NCI-H748 treated with DMSO at 0.1 percent for 48 hours (cell line): ENCODE measurements at regions not wholly inside any gene's neighbourhood (a gene's known extent, or its start where the extent isn't known, plus 50 kb on each side); places are given as distances from the start of the nearest gene placed in this dataset.
A peak's percentile ranks its signal among the peaks of the same experiment; 100 is the strongest.
"Not testable (repeated sequence)": the region's sequence is repeated elsewhere in the genome, so short reads cannot be mapped to it uniquely, and the experiment has no call there.

ENCODE experiments used
- DNase-seq: peaks from one replicate; lab custom pipeline; 2025; lab: John Stamatoyannopoulos, UW

GRCh38 chr1:163571950-163572349 lies 250.2 kb downstream of the NUF2 start:
- DNase-seq: no peak

DNA sequence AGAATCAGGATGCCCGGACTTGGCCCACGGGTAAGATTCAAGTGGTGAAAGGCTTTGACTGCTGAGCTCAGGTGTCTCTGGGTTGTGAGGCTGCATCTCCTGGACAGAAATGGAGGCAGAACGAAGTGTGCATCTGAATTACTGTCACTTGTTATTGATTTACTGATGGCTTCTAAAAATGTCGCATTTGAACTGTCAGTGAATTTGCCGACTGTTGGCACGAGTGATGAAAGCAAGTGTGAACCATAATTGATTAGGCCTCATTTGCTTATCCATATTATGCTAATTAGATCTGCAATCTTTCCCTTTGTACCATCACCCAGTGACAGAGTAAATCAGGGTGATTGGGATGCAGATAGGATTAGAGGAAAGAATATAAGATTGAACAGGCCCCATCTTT lies 252.4 kb downstream of the NUF2 start:
- DNase-seq: no peak

- DNase-seq: no peak
Observed at GRCh38 chr1:163580926-163581325, 259.2 kb downstream of the NUF2 start.

- no peak for DNase-seq
Observed at GRCh38 chr1:163583661-163584181, 262.0 kb downstream of the NUF2 start.

DNA sequence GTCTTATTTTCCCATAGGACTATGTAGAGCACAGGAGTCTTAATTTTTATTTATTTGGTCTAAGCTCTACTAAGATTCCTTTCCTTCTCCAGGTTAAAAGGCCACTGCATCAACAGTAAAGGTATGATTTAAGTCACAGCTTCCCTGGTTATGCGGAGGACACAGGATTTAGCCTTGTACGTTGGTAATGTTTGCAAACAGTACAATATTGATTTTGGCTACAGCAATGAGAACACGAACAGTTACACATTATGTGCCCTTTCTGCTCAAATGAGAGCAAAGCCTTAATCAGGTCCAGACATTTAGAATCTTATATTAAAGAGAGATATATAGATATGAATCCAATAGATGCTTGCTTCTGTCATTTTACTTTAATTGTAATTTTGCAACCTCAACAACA lies 264.0 kb downstream of the NUF2 start:
- DNase-seq: no peak

DNA sequence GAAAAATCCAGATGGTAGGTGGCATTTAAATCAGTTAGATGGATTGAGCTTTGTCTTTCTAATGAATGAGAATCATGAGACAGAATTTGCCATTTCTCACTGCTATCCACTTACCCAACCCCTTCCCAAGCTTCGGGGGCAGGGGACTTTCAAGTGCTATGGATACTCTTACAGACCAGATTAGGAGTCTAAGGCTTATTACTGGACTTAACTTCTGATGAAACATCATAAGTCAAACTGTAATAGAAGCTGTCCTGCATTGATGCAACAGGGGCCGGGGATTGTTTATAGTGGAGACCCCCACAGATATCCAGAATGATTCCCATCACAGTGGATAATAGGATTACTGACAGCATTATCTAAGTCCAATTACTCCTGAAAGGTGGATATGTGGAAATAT lies 267.0 kb downstream of the NUF2 start:
- no peak for DNase-seq

DNA sequence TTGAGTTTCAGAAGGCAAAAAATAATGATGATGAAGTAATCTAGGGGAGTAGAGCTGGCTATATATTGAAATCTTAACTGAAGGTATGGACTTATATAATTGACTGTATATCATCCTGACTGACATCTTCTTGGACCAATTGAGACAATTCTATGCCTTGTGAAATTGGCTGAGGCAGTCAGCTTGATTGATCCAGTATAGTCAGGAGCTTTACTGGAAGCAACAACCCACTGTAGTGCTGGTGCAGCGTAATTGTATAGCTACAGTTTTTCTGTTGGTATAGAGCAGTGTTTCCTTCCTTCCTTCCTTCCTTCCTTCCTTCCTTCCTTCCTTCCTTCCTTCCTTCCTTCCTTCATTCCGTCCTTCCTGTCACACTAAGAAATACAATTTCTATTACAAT lies 268.0 kb downstream of the NUF2 start:
- DNase-seq: no peak

- peak; percentile 93 for DNase-seq
Observed at GRCh38 chr1:163591131-163591530, 269.4 kb downstream of the NUF2 start.

DNA sequence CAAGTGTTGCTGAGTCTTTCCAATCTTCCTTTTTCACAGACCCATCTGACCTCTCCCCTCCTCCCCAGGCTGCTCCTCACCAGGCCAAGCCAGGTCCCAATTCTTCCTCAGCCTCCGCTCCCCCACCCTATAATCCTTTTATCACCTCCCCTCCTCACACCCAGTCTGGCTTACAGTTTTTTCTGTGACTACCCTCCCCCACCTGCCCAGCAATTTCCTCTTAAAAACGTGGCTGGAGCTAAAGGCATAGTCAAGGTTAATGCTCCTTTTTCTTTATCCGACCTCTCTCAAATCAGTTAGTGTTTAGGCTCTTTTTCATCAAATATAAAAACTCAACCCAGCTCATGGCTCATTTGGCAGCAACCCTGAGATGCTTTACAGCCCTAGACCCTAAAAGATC lies 270.9 kb downstream of the NUF2 start:
- not testable (repeated sequence) for DNase-seq

GRCh38 chr1:163596106-163596505 lies 274.4 kb downstream of the NUF2 start:
- not testable (repeated sequence) for DNase-seq

- DNase-seq: peak; percentile 38
Observed at GRCh38 chr1:163596541-163597258, 274.9 kb downstream of the NUF2 start.

GRCh38 chr1:163604321-163604720 lies 282.6 kb downstream of the NUF2 start:
- DNase-seq: no peak

DNA sequence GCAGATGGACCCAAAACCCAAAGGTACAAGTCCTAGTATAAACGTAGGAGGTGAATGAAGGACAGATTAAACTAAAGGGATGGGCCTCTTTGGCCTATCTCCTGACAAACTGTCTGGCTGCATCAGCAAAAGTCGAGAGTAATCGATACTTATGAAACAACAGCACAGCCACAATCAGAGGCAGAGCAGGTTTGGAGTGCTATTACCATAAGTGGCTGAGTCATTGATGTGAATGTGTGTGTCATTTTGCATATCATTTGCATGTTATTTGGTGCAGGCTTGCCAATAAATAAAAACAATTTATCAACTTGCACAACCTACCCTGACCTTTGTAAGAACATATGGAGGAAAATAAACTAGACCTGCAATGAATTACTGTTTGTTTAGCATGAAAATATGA lies 283.1 kb downstream of the NUF2 start:
- no peak for DNase-seq

GRCh38 chr1:163608979-163609378 lies 287.2 kb downstream of the NUF2 start:
- no peak for DNase-seq

- no peak for DNase-seq
Observed at GRCh38 chr1:163609858-163610257, 288.1 kb downstream of the NUF2 start.

DNA sequence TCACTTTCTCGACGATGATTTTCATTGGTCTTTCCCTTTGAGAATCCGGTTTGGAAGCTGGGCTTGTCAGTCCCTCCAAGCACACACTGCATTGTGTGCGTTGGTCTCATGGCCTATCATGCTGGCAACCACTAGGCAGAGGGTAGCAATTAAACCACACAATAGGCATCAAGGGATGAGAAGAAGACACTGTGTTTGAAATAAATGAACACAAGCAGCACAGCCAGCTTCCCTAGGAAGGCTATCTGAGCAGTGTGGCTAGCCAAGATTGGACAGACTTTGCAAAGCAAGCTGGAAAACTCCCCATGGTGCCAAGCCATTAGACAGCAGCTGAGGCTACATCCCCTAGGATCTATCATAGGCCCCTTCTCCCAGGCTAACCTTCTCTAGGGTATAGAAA lies 288.7 kb downstream of the NUF2 start:
- DNase-seq: no peak

GRCh38 chr1:163614361-163614760 lies 292.6 kb downstream of the NUF2 start:
- no peak for DNase-seq

GRCh38 chr1:163628034-163628773 lies 306.4 kb downstream of the NUF2 start:
- DNase-seq: no peak

- no peak for DNase-seq
Observed at GRCh38 chr1:163632269-163632668, 310.5 kb downstream of the NUF2 start.

- DNase-seq: no peak
Observed at GRCh38 chr1:163633366-163633765, 311.6 kb downstream of the NUF2 start.

GRCh38 chr1:163645676-163646075 lies 323.9 kb downstream of the NUF2 start:
- not testable (repeated sequence) for DNase-seq

GRCh38 chr1:163650624-163651023 lies 328.9 kb downstream of the NUF2 start:
- DNase-seq: no peak

DNA sequence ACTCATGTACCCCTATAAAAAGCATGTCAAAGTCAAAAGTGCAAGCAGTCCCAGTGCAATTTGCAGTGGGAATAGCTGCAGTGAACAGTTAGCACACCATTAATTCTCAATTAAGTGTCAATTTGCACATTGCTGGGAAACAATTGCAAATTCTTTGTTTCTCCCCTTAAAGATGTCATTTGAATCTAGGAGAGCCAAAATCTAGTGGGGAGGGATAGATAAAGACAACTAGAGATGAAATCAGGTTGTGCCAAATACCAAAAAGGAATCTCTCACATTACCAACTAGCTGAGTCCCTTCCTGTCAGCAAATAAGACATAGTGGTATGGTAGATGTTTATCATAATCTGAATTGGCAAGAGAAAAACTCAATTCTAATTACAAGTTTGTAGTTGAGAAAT lies 330.7 kb downstream of the NUF2 start:
- no peak for DNase-seq
